ENCODE measurements at regions not wholly inside any gene's neighbourhood (a gene's known extent, or its start where the extent isn't known, plus 50 kb on each side); places are given as distances from the start of the nearest gene placed in this dataset.

DNA sequence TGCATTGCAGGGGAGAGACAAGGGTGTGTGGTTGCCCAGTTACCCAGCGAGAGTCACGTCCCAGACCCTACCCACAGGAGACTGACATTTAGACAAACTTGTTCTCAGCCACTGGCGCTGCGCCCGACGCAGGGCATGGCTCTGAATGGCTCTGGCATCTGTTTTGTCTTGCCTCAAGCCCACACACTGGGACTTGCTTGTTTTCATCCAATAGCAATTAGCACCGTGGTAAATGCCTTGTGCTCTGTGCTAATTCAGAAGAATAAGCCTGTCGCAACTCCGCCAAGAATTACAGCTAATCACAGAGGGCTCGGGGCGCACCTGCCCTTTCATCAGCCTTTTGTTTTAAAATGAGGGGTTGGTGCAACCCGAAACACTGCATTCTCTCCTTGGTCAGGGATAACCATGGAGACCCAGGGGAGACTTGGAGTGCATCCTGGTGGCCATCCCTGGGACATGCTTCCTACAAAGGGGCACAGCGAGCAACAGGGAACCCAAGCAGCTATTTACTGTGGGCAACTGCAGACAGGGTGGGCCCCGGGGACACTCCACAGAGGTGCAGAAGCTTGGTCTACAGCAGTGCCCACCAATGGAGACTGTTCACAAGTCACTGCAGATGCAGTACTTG is 220.6 kb upstream of the ZFHX3 start:
- TF ChIP-seq, protein P1, sequence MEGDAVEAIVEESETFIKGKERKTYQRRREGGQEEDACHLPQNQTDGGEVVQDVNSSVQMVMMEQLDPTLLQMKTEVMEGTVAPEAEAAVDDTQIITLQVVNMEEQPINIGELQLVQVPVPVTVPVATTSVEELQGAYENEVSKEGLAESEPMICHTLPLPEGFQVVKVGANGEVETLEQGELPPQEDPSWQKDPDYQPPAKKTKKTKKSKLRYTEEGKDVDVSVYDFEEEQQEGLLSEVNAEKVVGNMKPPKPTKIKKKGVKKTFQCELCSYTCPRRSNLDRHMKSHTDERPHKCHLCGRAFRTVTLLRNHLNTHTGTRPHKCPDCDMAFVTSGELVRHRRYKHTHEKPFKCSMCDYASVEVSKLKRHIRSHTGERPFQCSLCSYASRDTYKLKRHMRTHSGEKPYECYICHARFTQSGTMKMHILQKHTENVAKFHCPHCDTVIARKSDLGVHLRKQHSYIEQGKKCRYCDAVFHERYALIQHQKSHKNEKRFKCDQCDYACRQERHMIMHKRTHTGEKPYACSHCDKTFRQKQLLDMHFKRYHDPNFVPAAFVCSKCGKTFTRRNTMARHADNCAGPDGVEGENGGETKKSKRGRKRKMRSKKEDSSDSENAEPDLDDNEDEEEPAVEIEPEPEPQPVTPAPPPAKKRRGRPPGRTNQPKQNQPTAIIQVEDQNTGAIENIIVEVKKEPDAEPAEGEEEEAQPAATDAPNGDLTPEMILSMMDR (optimal IDR thresholded peaks at IDR 0.05 in 1 of 3, IDR thresholded peaks at IDR 0.05 in 1 of 3, conservative IDR thresholded peaks at IDR 0.05 in 1 of 3; ENCODE audit: extremely low read depth in 1 of 3, insufficient read depth in 2 of 3, low read length in 3 of 3) = no peak
- no peak for TF ChIP-seq EZH2 (IDR thresholded peaks at IDR 0.05; ENCODE audit: low read length)

Data from keratinocyte (primary cell).